SKM-1 (cell line): ENCODE measurements at regions not wholly inside any gene's neighbourhood (a gene's known extent, or its start where the extent isn't known, plus 50 kb on each side); places are given as distances from the start of the nearest gene placed in this dataset.
A peak's percentile ranks its signal among the peaks of the same experiment; 100 is the strongest.
"Not testable (repeated sequence)": the region's sequence is repeated elsewhere in the genome, so short reads cannot be mapped to it uniquely, and the experiment has no call there.

Experiments used
- DNase-seq: peaks from one replicate; lab custom pipeline; 2025; ENCODE audit not compliant: unreplicated experiment; lab: John Stamatoyannopoulos, UW

GRCh38 chrX:130467936-130468335 lies 66.1 kb downstream of the RBMX2 start:
- no peak for DNase-seq

- DNase-seq = no peak
These were observed 66.7 kb downstream of the RBMX2 start for GRCh38 chrX:130468395-130468923.

- no peak for DNase-seq
These were observed 81.1 kb downstream of the RBMX2 start for GRCh38 chrX:130482871-130483270.

- no peak for DNase-seq
These were observed 84.1 kb downstream of the RBMX2 start for GRCh38 chrX:130485870-130486269.

- DNase-seq = not testable (repeated sequence)
These were observed 93.7 kb downstream of the RBMX2 start for GRCh38 chrX:130495502-130495901.

- no peak for DNase-seq
These were observed 95.7 kb downstream of the RBMX2 start for GRCh38 chrX:130497531-130497930.

GRCh38 chrX:130498653-130499274 lies 97.0 kb downstream of the RBMX2 start:
- no peak for DNase-seq

- DNase-seq = no peak
These were observed 100.3 kb downstream of the RBMX2 start for GRCh38 chrX:130502016-130502570.

- DNase-seq = no peak
These were observed 102.2 kb downstream of the RBMX2 start for GRCh38 chrX:130504019-130504418.

- no peak for DNase-seq
These were observed 105.2 kb downstream of the RBMX2 start for GRCh38 chrX:130507015-130507414.

GRCh38 chrX:130512534-130512933 lies 110.7 kb downstream of the RBMX2 start:
- not testable (repeated sequence) for DNase-seq

- DNase-seq = no peak
These were observed 114.3 kb downstream of the RBMX2 start for GRCh38 chrX:130516123-130516522.

GRCh38 chrX:130523460-130524394 lies 121.9 kb downstream of the RBMX2 start:
- DNase-seq = no peak

- no peak for DNase-seq
These were observed 122.8 kb downstream of the RBMX2 start for GRCh38 chrX:130524476-130525194.

GRCh38 chrX:130529531-130529930 lies 127.7 kb downstream of the RBMX2 start:
- no peak for DNase-seq

- no peak for DNase-seq
These were observed 129.3 kb downstream of the RBMX2 start for GRCh38 chrX:130531066-130531465.

- peak; percentile 0 for DNase-seq
These were observed 138.0 kb downstream of the RBMX2 start for GRCh38 chrX:130539721-130540321.

GRCh38 chrX:130543603-130544325 lies 142.0 kb downstream of the RBMX2 start:
- DNase-seq = no peak

- DNase-seq = no peak
These were observed 144.0 kb downstream of the RBMX2 start for GRCh38 chrX:130545796-130546195.

GRCh38 chrX:130549382-130549781 lies 147.6 kb downstream of the RBMX2 start:
- not testable (repeated sequence) for DNase-seq
